ENCODE measurements at regions not wholly inside any gene's neighbourhood (a gene's known extent, or its start where the extent isn't known, plus 50 kb on each side); places are given as distances from the start of the nearest gene placed in this dataset.

GRCh38 chr7:17460665-17461064, 162.2 kb downstream of the AHR start:
- TF ChIP-seq CTCF (conservative IDR thresholded peaks at IDR 0.05; ENCODE audit: low read length): no peak
- TF ChIP-seq EZH2phosphoT487 (IDR thresholded peaks at IDR 0.05; ENCODE audit: borderline replicate concordance, low read depth, low read length): no peak

Measured in OCI-LY7 (cell line).